GM19025 (cell line): ENCODE measurements at regions not wholly inside any gene's neighbourhood (a gene's known extent, or its start where the extent isn't known, plus 50 kb on each side); places are given as distances from the start of the nearest gene placed in this dataset.
"Not testable (repeated sequence)": the region's sequence is repeated elsewhere in the genome, so short reads cannot be mapped to it uniquely, and the experiment has no call there.

ENCODE experiments used
- ATAC-seq: cut with Tn5 transposase; IDR thresholded peaks from one replicate; pipeline ENCODE4 v1.9.1; 2021; ENCODE audit warnings: mild to moderate bottlenecking, low read depth, moderate library complexity; ENCODE audit not compliant: unreplicated experiment

GRCh38 chr3:15979900-15980299, 182.1 kb upstream of the ANKRD28 start:
- no peak for ATAC-seq

- ATAC-seq = no peak
These were observed 184.5 kb upstream of the ANKRD28 start for GRCh38 chr3:15982243-15982642.

- ATAC-seq = no peak
These were observed 185.0 kb upstream of the ANKRD28 start for GRCh38 chr3:15982667-15983196.

- no peak for ATAC-seq
These were observed 185.5 kb upstream of the ANKRD28 start for GRCh38 chr3:15983232-15983631.

- ATAC-seq = no peak
These were observed 185.9 kb upstream of the ANKRD28 start for GRCh38 chr3:15983693-15984092.

- no peak for ATAC-seq
These were observed 185.1 kb upstream of the GALNT15 start for GRCh38 chr3:15989419-15989818.

GRCh38 chr3:15993660-15994059, 180.8 kb upstream of the GALNT15 start:
- ATAC-seq = not testable (repeated sequence)

- ATAC-seq = not testable (repeated sequence)
These were observed 178.0 kb upstream of the GALNT15 start for GRCh38 chr3:15996496-15996895.

GRCh38 chr3:15997274-15997943, 177.1 kb upstream of the GALNT15 start:
- ATAC-seq = no peak

GRCh38 chr3:15998911-15999310, 175.6 kb upstream of the GALNT15 start:
- ATAC-seq = no peak

GRCh38 chr3:16004812-16005211, 169.7 kb upstream of the GALNT15 start:
- no peak for ATAC-seq

- ATAC-seq = no peak
These were observed 163.1 kb upstream of the GALNT15 start for GRCh38 chr3:16011376-16011775.

- ATAC-seq = no peak
These were observed 162.4 kb upstream of the GALNT15 start for GRCh38 chr3:16012086-16012485.

- ATAC-seq = no peak
These were observed 160.9 kb upstream of the GALNT15 start for GRCh38 chr3:16013568-16013967.

- ATAC-seq = not testable (repeated sequence)
These were observed 152.7 kb upstream of the GALNT15 start for GRCh38 chr3:16021801-16022200.

GRCh38 chr3:16023881-16024280, 150.6 kb upstream of the GALNT15 start:
- not testable (repeated sequence) for ATAC-seq

- no peak for ATAC-seq
These were observed 149.9 kb upstream of the GALNT15 start for GRCh38 chr3:16024548-16024947.

GRCh38 chr3:16026753-16027152, 147.7 kb upstream of the GALNT15 start:
- no peak for ATAC-seq

GRCh38 chr3:16028604-16029003, 145.9 kb upstream of the GALNT15 start:
- ATAC-seq = no peak

- no peak for ATAC-seq
These were observed 144.1 kb upstream of the GALNT15 start for GRCh38 chr3:16030342-16030741.

- ATAC-seq = no peak
These were observed 143.0 kb upstream of the GALNT15 start for GRCh38 chr3:16031434-16031833.

- ATAC-seq = no peak
These were observed 140.4 kb upstream of the GALNT15 start for GRCh38 chr3:16033889-16034687.
